ENCODE measurements at regions not wholly inside any gene's neighbourhood (a gene's known extent, or its start where the extent isn't known, plus 50 kb on each side); places are given as distances from the start of the nearest gene placed in this dataset.
A peak's percentile ranks its signal among the peaks of the same experiment; 100 is the strongest.
"Not testable (repeated sequence)": the region's sequence is repeated elsewhere in the genome, so short reads cannot be mapped to it uniquely, and the experiment has no call there.

GRCh38 chrX:43345166-43345565 is 310.9 kb upstream of the MAOA start:
- no peaks in the 10 kb centered on the region for H3K9me3 Mint-ChIP-seq
- H3K4me1 Mint-ChIP-seq = peaks cover 2% of the 10 kb centered on the region
- intact Hi-C loops (cut with micrococcal nuclease) = loop anchor here (5.0 kb wide), 1 partner anchor 1563 kb away; no protein-coding TSS in a partner anchor
- no peak overlapping the region for H3K4me3 Mint-ChIP-seq
- no peaks in the 10 kb centered on the region for H3K36me3 Mint-ChIP-seq (ENCODE audit: low read depth)
- DNase-seq = no peak
- H3K27me3 Mint-ChIP-seq = no peaks in the 10 kb centered on the region
- H3K27ac Mint-ChIP-seq = no peak overlapping the region

- H3K27ac Mint-ChIP-seq = no peak overlapping the region
- no peaks in the 10 kb centered on the region for H3K27me3 Mint-ChIP-seq
- H3K4me1 Mint-ChIP-seq = peaks cover 2% of the 10 kb centered on the region
- intact Hi-C loops (cut with micrococcal nuclease) = loop anchor here (5.0 kb wide), 1 partner anchor 1567 kb away; no protein-coding TSS in a partner anchor
- no peak overlapping the region for H3K4me3 Mint-ChIP-seq
- H3K9me3 Mint-ChIP-seq = no peaks in the 10 kb centered on the region
- no peaks in the 10 kb centered on the region for H3K36me3 Mint-ChIP-seq (ENCODE audit: low read depth)
- DNase-seq = peak; percentile 73
These were observed 306.7 kb upstream of the MAOA start for GRCh38 chrX:43349363-43349762.

GRCh38 chrX:43350935-43351334 is 305.2 kb upstream of the MAOA start:
- intact Hi-C loops (cut with micrococcal nuclease) = no loop called here
- H3K4me1 Mint-ChIP-seq = peaks cover 2% of the 10 kb centered on the region
- no peaks in the 10 kb centered on the region for H3K9me3 Mint-ChIP-seq
- DNase-seq = no peak
- H3K36me3 Mint-ChIP-seq (ENCODE audit: low read depth) = no peaks in the 10 kb centered on the region
- H3K4me3 Mint-ChIP-seq = no peak overlapping the region
- no peaks in the 10 kb centered on the region for H3K27me3 Mint-ChIP-seq
- H3K27ac Mint-ChIP-seq = no peak overlapping the region

DNA sequence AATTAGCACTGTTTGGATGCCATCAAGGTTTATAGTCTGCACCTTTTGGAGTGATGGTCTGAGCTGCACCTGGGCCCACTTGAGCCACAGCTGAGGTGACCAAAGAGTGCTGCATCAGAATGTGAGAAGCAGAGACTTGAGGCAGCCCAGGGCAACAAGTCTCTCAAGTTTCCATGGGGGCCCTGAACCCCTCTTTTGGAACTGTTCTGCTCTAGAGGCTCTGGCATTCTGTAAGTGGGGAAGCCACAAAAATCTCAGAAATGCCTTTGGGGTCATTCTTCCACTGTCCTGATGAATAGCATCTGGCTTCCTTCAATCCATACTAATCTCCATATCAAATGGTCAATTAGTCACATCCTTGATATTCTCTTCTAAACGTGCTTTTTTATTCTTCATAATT is 298.4 kb upstream of the MAOA start:
- Mint-ChIP-seq H3K9me3 (no peaks in the 10 kb centered on the region), H3K4me3 (no peak overlapping the region), H3K36me3 (ENCODE audit: low read depth) (no peaks in the 10 kb centered on the region), H3K27ac (no peak overlapping the region), H3K27me3 (no peaks in the 10 kb centered on the region), H3K4me1 (no peaks in the 10 kb centered on the region)
- DNase-seq = no peak
- intact Hi-C loops (cut with micrococcal nuclease) = no loop called here

GRCh38 chrX:43373032-43373431 is 283.1 kb upstream of the MAOA start:
- Mint-ChIP-seq H3K27ac (no peak overlapping the region), H3K4me1 (no peaks in the 10 kb centered on the region), H3K9me3 (peaks cover 7% of the 10 kb centered on the region), H3K4me3 (no peak overlapping the region), H3K27me3 (no peaks in the 10 kb centered on the region), H3K36me3 (ENCODE audit: low read depth) (no peaks in the 10 kb centered on the region)
- DNase-seq = no peak
- intact Hi-C loops (cut with micrococcal nuclease) = no loop called here

GRCh38 chrX:43375136-43375535 is 281.0 kb upstream of the MAOA start:
- no peaks in the 10 kb centered on the region for H3K36me3 Mint-ChIP-seq (ENCODE audit: low read depth)
- no peak for DNase-seq
- no peak overlapping the region for H3K4me3 Mint-ChIP-seq
- intact Hi-C loops (cut with micrococcal nuclease) = no loop called here
- H3K4me1 Mint-ChIP-seq = no peaks in the 10 kb centered on the region
- peaks cover 7% of the 10 kb centered on the region for H3K9me3 Mint-ChIP-seq
- no peaks in the 10 kb centered on the region for H3K27me3 Mint-ChIP-seq
- H3K27ac Mint-ChIP-seq = no peak overlapping the region

- no peak for DNase-seq
- no peaks in the 10 kb centered on the region for H3K36me3 Mint-ChIP-seq (ENCODE audit: low read depth)
- peaks cover 3% of the 10 kb centered on the region for H3K9me3 Mint-ChIP-seq
- intact Hi-C loops (cut with micrococcal nuclease) = no loop called here
- H3K27me3 Mint-ChIP-seq = no peaks in the 10 kb centered on the region
- no peaks in the 10 kb centered on the region for H3K4me1 Mint-ChIP-seq
- no peak overlapping the region for H3K4me3 Mint-ChIP-seq
- H3K27ac Mint-ChIP-seq = no peak overlapping the region
These were observed 275.4 kb upstream of the MAOA start for GRCh38 chrX:43380704-43381103.

- no peaks in the 10 kb centered on the region for H3K4me1 Mint-ChIP-seq
- H3K9me3 Mint-ChIP-seq = no peaks in the 10 kb centered on the region
- H3K27me3 Mint-ChIP-seq = no peaks in the 10 kb centered on the region
- intact Hi-C loops (cut with micrococcal nuclease) = no loop called here
- H3K36me3 Mint-ChIP-seq (ENCODE audit: low read depth) = no peaks in the 10 kb centered on the region
- no peak overlapping the region for H3K27ac Mint-ChIP-seq
- DNase-seq = no peak
- no peak overlapping the region for H3K4me3 Mint-ChIP-seq
These were observed 269.2 kb upstream of the MAOA start for GRCh38 chrX:43386875-43387274.

DNA sequence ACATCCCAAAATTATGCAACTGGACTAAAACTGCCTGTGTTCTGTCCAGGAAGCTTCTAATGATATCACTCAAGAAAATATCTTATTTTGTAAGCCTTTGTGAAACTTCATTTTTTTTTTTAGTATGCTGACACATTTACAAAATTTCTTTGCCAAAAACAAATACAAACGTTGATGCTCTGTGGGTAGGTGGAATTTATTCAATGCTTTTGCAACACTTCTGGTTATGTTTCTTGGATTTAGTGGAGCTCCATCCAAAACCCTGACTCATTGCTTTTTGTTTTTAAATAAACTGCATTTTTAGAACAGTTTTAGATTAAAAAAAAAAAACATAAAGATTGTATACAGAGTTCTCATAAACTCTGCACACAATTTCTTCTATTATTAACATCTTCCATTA is 250.9 kb upstream of the MAOA start:
- no peak for DNase-seq
- no peaks in the 10 kb centered on the region for H3K4me1 Mint-ChIP-seq
- H3K27me3 Mint-ChIP-seq = no peaks in the 10 kb centered on the region
- H3K36me3 Mint-ChIP-seq (ENCODE audit: low read depth) = no peaks in the 10 kb centered on the region
- H3K27ac Mint-ChIP-seq = no peak overlapping the region
- intact Hi-C loops (cut with micrococcal nuclease) = no loop called here
- no peak overlapping the region for H3K4me3 Mint-ChIP-seq
- no peaks in the 10 kb centered on the region for H3K9me3 Mint-ChIP-seq

DNA sequence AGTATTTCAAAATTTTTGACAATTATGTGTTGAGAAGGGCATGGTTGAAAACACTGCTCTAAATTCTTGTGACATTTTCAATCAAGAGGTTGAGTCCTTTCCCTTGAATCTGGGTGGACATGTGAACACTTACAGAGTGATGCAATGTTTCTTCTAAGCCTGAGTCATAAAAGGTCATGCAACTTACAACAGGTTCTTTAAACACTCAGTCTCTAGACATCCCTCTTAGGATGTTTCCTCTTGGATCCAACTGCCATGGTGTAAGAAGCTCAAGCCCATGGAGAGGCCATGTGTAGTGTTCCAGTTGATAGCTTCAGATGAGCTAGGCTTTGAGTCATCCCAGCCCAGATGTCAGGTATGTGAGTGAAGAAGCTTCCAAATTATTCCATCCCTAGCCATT is 232.2 kb upstream of the MAOA start:
- no peak overlapping the region for H3K27ac Mint-ChIP-seq
- DNase-seq = no peak
- H3K4me1 Mint-ChIP-seq = no peaks in the 10 kb centered on the region
- H3K9me3 Mint-ChIP-seq = no peaks in the 10 kb centered on the region
- no peaks in the 10 kb centered on the region for H3K27me3 Mint-ChIP-seq
- no peak overlapping the region for H3K4me3 Mint-ChIP-seq
- H3K36me3 Mint-ChIP-seq (ENCODE audit: low read depth) = no peaks in the 10 kb centered on the region
- intact Hi-C loops (cut with micrococcal nuclease) = no loop called here

DNA sequence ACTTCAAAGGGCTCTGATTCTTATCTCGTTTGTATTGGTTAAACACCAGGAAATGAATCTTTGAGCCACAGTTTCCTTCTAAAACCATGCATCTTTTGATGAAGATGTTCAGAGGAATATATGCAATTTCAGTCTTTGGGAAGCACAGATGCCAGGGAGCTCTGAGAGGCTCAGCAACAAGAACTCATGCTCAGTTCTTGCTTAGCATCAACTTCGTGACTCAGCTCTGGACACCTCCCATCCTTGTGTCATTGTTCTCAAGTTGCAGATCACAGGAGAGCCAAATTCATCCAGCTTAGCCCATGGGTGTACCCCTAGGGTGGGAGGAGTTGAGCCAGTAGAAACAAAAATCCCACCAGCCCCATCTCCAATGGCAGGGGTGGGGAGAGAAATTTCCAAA is 219.6 kb upstream of the MAOA start:
- intact Hi-C loops (cut with micrococcal nuclease) = no loop called here
- peaks cover 3% of the 10 kb centered on the region for H3K27me3 Mint-ChIP-seq
- no peaks in the 10 kb centered on the region for H3K36me3 Mint-ChIP-seq (ENCODE audit: low read depth)
- DNase-seq = no peak
- no peaks in the 10 kb centered on the region for H3K4me1 Mint-ChIP-seq
- no peaks in the 10 kb centered on the region for H3K9me3 Mint-ChIP-seq
- no peak overlapping the region for H3K27ac Mint-ChIP-seq
- H3K4me3 Mint-ChIP-seq = no peak overlapping the region

- Mint-ChIP-seq H3K27ac (no peak overlapping the region), H3K36me3 (ENCODE audit: low read depth) (no peaks in the 10 kb centered on the region), H3K27me3 (no peaks in the 10 kb centered on the region), H3K4me1 (no peaks in the 10 kb centered on the region), H3K4me3 (no peak overlapping the region), H3K9me3 (no peaks in the 10 kb centered on the region)
- no peak for DNase-seq
- intact Hi-C loops (cut with micrococcal nuclease) = no loop called here
These were observed 209.3 kb upstream of the MAOA start for GRCh38 chrX:43446752-43447151.

DNA sequence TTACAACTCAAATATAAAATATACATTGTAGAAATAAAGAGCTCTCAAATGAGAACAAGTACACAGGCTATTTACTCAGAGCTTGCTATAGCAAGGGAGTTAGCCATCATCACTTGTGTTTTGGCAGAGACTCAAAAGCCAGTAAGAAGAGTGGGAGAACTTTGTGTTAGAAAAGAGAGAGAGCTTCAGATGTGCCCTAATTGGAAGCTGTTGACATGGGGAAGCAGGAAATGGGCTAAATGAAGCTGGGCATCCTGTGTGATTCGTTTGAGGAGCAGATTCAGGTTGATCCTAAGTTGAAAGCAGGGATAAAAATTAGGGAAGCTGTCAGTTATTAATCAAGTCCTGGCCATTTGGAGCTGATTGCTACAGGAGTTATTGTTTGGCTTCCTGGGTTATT is 207.4 kb upstream of the MAOA start:
- Mint-ChIP-seq H3K9me3 (no peaks in the 10 kb centered on the region), H3K4me3 (no peak overlapping the region), H3K27me3 (no peaks in the 10 kb centered on the region), H3K27ac (no peak overlapping the region), H3K36me3 (ENCODE audit: low read depth) (no peaks in the 10 kb centered on the region), H3K4me1 (no peaks in the 10 kb centered on the region)
- intact Hi-C loops (cut with micrococcal nuclease) = no loop called here
- DNase-seq = no peak

GRCh38 chrX:43450355-43450754 is 205.7 kb upstream of the MAOA start:
- Mint-ChIP-seq H3K27me3 (no peaks in the 10 kb centered on the region), H3K4me3 (no peak overlapping the region), H3K36me3 (ENCODE audit: low read depth) (no peaks in the 10 kb centered on the region), H3K27ac (no peak overlapping the region), H3K9me3 (no peaks in the 10 kb centered on the region), H3K4me1 (no peaks in the 10 kb centered on the region)
- intact Hi-C loops (cut with micrococcal nuclease) = no loop called here
- no peak for DNase-seq

DNA sequence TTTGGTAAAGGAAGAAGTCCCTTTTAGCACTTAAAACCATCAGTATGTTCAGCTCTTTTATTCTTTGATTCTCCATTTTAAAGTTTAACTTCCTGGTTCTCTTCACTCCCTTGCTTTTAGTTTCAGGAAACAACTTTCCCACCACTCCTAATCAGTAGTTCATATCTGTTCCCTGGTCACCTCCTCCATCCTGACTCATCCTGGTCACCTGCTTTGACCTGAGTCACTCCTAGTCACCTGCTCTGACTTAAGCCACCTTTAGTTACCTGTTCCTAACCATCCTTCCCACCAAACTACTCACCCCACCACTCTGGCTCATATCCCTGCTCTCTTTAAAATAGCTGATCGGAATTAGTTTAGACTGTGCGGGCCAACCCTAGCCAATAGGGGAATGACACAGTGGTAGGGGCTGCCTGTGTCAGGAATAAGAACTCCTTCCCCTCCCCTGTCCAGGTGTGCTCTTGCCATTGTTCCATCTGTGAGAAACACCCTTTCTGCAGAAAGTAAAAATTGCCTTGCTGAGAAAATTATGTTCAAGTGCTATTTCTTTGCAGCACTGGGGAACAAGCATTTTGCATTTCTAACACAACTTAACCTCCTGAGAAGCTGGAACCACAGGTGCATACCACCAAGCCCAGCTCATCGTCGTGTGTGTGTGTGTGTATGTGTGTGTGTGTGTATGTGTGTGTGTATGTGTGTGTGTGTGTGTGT is 204.0 kb upstream of the MAOA start:
- H3K36me3 Mint-ChIP-seq (ENCODE audit: low read depth); H3K27ac Mint-ChIP-seq; intact Hi-C loops (cut with micrococcal nuclease); H3K4me1 Mint-ChIP-seq; DNase-seq; H3K9me3 Mint-ChIP-seq; H3K4me3 Mint-ChIP-seq; H3K27me3 Mint-ChIP-seq: not testable (repeated sequence)

Measured in activated CD4-positive, alpha-beta T cell treated with anti-CD3 and anti-CD28 coated beads, Interleukin-2, amount 10 ng/mL, durations not matched to agents 24 days and 14 days (primary cell).